ENCODE measurements at regions not wholly inside any gene's neighbourhood (a gene's known extent, or its start where the extent isn't known, plus 50 kb on each side); places are given as distances from the start of the nearest gene placed in this dataset.
A peak's percentile ranks its signal among the peaks of the same experiment; 100 is the strongest.

DNA sequence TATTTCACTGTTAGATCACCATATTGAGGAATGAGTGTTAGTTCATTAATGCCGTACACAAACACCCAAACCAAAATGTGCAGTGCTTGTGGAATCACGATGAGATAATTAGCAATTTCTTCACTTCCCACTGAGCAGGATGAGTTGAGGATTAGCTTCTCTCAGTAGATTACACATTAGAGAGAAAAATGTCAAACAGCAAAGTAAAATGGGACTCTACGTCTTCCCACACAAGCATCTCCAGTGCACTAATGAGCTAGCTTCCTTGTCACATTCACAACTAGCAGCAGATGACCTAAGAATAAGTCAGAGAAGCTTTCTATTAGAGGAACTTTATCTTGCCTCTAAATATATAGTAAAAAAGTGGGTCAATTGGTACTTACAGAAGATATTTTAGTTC is 926.9 kb downstream of the TSN start:
- Histone ChIP-seq H3K9me3 (replicated peaks in 1 of 2; ENCODE audit: control insufficient read depth in 1 of 2, insufficient read depth in 1 of 2, low read length in 2 of 2) (peaks cover 0 to 6% of the 10 kb centered on the region in 2 donors), H3K27me3 (ENCODE audit: control insufficient read depth in 2 of 2, insufficient read depth in 2 of 2, low read length in 2 of 2) (no peaks in the 10 kb centered on the region), H3K4me1 (ENCODE audit: control insufficient read depth in 1 of 2, insufficient read depth in 2 of 2, low read length in 2 of 2) (no peaks in the 10 kb centered on the region), H3K27ac (ENCODE audit: low read depth in 1 of 2, low read length in 2 of 2) (no peak overlapping the region), H3K4me2 (replicated peaks; ENCODE audit: extremely low read depth, low read length, poor library complexity, severe bottlenecking) (no peak overlapping the region), H3K79me2 (ENCODE audit: insufficient read depth, low read length) (no peaks in the 10 kb centered on the region), H3K4me3 (replicated peaks in 1 of 3; ENCODE audit: low read depth in 2 of 3, low read length in 3 of 3) (no peak overlapping the region), H2AFZ (ENCODE audit: insufficient read depth, low read depth, low read length, poor library complexity, severe bottlenecking) (no peak overlapping the region), H4K20me1 (ENCODE audit: insufficient read depth, low read length) (no peaks in the 10 kb centered on the region), H3K9ac (ENCODE audit: insufficient read depth, low read length, poor library complexity, severe bottlenecking) (no peak overlapping the region), H3K36me3 (replicated peaks in 1 of 2; ENCODE audit: control insufficient read depth in 1 of 2, insufficient read depth in 2 of 2, low read length in 2 of 2) (no peaks in the 10 kb centered on the region)
- H3K9me3 Mint-ChIP-seq, result peaks cover 4 to 19% (median 7%) of the 10 kb centered on the region in 7 donors
- H3K27me3 Mint-ChIP-seq (ENCODE audit: low read depth in 3 of 3), result peaks cover 0 to 2% (median 1%) of the 10 kb centered on the region in 3 donors
- no peak for DNase-seq
- H3K36me3 Mint-ChIP-seq, result no peaks in the 10 kb centered on the region
- H3K4me1 Mint-ChIP-seq, result no peaks in the 10 kb centered on the region
- H3K27ac Mint-ChIP-seq, result peak overlapping the region in 1 of 7 donors; percentile 11
- intact Hi-C loops (cut with micrococcal nuclease), result no loop called here
- no peak overlapping the region for H3K4me3 Mint-ChIP-seq
- no CpG with 5 or more reads among the region's 3 CpGs for WGBS (ENCODE audit: insufficient coverage)
- no peak for TF ChIP-seq CTCF (IDR thresholded peaks at IDR 0.05)

- peaks cover 4 to 19% (median 7%) of the 10 kb centered on the region in 7 donors for H3K9me3 Mint-ChIP-seq
- no peak overlapping the region for H3K27ac Mint-ChIP-seq
- Histone ChIP-seq H3K4me3 (replicated peaks in 1 of 3; ENCODE audit: low read depth in 2 of 3, low read length in 3 of 3) (no peak overlapping the region), H2AFZ (ENCODE audit: insufficient read depth, low read depth, low read length, poor library complexity, severe bottlenecking) (no peak overlapping the region), H3K9me3 (replicated peaks in 1 of 2; ENCODE audit: control insufficient read depth in 1 of 2, insufficient read depth in 1 of 2, low read length in 2 of 2) (peaks cover 0 to 6% of the 10 kb centered on the region in 2 donors), H3K79me2 (ENCODE audit: insufficient read depth, low read length) (no peaks in the 10 kb centered on the region), H3K4me2 (replicated peaks; ENCODE audit: extremely low read depth, low read length, poor library complexity, severe bottlenecking) (no peak overlapping the region), H3K36me3 (replicated peaks in 1 of 2; ENCODE audit: control insufficient read depth in 1 of 2, insufficient read depth in 2 of 2, low read length in 2 of 2) (no peaks in the 10 kb centered on the region), H3K27ac (ENCODE audit: low read depth in 1 of 2, low read length in 2 of 2) (no peak overlapping the region), H3K9ac (ENCODE audit: insufficient read depth, low read length, poor library complexity, severe bottlenecking) (no peak overlapping the region), H4K20me1 (ENCODE audit: insufficient read depth, low read length) (no peaks in the 10 kb centered on the region), H3K27me3 (ENCODE audit: control insufficient read depth in 2 of 2, insufficient read depth in 2 of 2, low read length in 2 of 2) (no peaks in the 10 kb centered on the region), H3K4me1 (ENCODE audit: control insufficient read depth in 1 of 2, insufficient read depth in 2 of 2, low read length in 2 of 2) (no peaks in the 10 kb centered on the region)
- H3K36me3 Mint-ChIP-seq, result no peaks in the 10 kb centered on the region
- peaks cover 0 to 2% (median 1%) of the 10 kb centered on the region in 3 donors for H3K27me3 Mint-ChIP-seq (ENCODE audit: low read depth in 3 of 3)
- TF ChIP-seq CTCF (IDR thresholded peaks at IDR 0.05), result no peak
- DNase-seq, result no peak
- no peaks in the 10 kb centered on the region for H3K4me1 Mint-ChIP-seq
- no CpG with 5 or more reads among the region's 1 CpG for WGBS (ENCODE audit: insufficient coverage)
- H3K4me3 Mint-ChIP-seq, result no peak overlapping the region
- intact Hi-C loops (cut with micrococcal nuclease), result no loop called here
Observed at GRCh38 chr2:122683018-122683417, 927.6 kb downstream of the TSN start.
